Neural crest cell (in vitro differentiated cells): ENCODE measurements at regions not wholly inside any gene's neighbourhood (a gene's known extent, or its start where the extent isn't known, plus 50 kb on each side); places are given as distances from the start of the nearest gene placed in this dataset.
A peak's percentile ranks its signal among the peaks of the same experiment; 100 is the strongest.

Experiments
- DNase-seq: peaks from one replicate; pipeline ENCODE4 v3.0.0; 2021; ENCODE audit warnings: low read depth, mixed read lengths, low spot score
- H3K27ac Mint-ChIP-seq: one replicate; pipeline ENCODE4 v1.8.0; 2021; ENCODE audit warnings: mild to moderate bottlenecking, mixed read lengths; ENCODE audit not compliant: unreplicated experiment
- H3K27me3 Mint-ChIP-seq: 2 replicates; pipeline ENCODE4 v1.8.0; 2021; ENCODE audit warnings: low read depth, mild to moderate bottlenecking, mixed read lengths
- H3K36me3 Mint-ChIP-seq: 2 replicates; pipeline ENCODE4 v1.8.0; 2021; ENCODE audit warnings: low read depth, mild to moderate bottlenecking, mixed read lengths
- H3K4me1 Mint-ChIP-seq: 2 replicates; pipeline ENCODE4 v1.8.0; 2021; ENCODE audit warnings: mixed read lengths
- H3K4me3 Mint-ChIP-seq: one replicate; pipeline ENCODE4 v1.8.0; 2021; ENCODE audit warnings: mild to moderate bottlenecking, mixed read lengths
- H3K9me3 Mint-ChIP-seq: 2 replicates; pipeline ENCODE4 v1.8.0; 2021; ENCODE audit warnings: mixed read lengths
- CTCF ChIP-seq: fragments of 200-600 bp; sonication (generic); conservative IDR thresholded peaks from 2 replicates; pipeline ENCODE4 v1.5.0; 2021; ENCODE audit warnings: antibody characterized with exemption, mild to moderate bottlenecking

DNA sequence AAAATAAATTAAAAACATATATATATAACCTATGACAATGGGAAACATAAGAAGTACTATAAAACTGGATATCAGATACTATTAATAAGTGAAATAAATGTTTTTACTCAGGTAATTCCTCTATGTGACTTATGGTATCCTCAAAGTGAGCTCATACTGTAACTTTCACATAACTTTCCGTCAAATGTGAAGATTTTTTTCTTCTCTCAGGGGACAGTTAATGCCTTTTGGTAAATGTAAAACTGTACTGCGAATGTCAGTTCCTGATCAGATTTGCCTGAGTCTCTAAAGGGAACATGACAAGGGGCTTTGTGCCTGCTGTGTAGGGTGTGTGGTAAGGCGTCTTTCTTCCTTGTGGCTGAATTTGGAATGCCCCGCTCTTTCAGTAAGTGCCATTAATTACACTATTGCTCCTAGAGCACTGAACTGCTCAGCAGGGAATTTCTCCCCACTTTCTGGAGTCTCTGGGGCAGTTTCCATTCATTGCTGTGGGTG lies 271.8 kb downstream of the PRL start:
- Mint-ChIP-seq H3K36me3 (peaks cover 8% of the 10 kb centered on the region), H3K4me3 (peak overlapping the region; percentile 56), H3K27me3 (no peaks in the 10 kb centered on the region), H3K4me1 (peaks cover 49% of the 10 kb centered on the region), H3K9me3 (peaks cover 4% of the 10 kb centered on the region), H3K27ac (peak overlapping the region; percentile 88)
- no peak for TF ChIP-seq CTCF
- DNase-seq = no peak

DNA sequence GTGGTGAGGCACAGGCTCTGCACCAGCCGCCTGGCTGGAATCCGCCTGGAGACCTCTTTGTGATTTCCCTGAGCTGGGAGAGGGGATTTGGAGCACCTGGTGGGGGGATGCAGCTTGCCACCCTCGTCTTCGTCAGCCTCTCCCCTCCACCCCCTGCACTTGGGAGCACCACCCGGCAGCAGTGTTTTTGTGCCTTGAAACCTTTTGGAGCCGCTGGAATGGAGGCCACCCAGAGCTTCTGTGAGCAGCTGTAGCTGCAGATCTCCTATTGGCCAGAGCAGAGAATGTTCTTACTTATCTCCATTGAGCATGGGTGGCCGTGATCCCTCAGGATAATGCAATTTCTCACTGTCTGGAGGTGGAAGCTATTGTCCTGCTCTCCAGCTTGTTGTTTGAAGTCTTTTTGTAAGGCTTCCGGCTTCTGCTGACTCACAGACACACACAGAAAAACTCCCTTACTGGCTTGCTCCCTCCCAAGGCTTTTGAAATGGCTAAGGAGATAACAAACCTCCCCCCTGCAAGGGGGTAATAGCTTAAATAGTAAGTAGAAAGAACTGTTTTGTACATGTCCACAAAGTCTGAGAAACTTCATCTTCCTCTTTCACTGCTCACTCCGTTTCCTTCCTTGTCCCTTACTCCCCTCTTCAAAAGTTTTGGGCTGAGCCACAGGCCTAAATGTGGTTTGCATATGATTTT lies 271.2 kb downstream of the PRL start:
- Mint-ChIP-seq H3K4me3 (peak overlapping the region; percentile 56), H3K27me3 (no peaks in the 10 kb centered on the region), H3K4me1 (peaks cover 49% of the 10 kb centered on the region), H3K27ac (peak overlapping the region; percentile 88), H3K9me3 (peaks cover 4% of the 10 kb centered on the region), H3K36me3 (peaks cover 8% of the 10 kb centered on the region)
- no peak for TF ChIP-seq CTCF
- peak; percentile 11 for DNase-seq

DNA sequence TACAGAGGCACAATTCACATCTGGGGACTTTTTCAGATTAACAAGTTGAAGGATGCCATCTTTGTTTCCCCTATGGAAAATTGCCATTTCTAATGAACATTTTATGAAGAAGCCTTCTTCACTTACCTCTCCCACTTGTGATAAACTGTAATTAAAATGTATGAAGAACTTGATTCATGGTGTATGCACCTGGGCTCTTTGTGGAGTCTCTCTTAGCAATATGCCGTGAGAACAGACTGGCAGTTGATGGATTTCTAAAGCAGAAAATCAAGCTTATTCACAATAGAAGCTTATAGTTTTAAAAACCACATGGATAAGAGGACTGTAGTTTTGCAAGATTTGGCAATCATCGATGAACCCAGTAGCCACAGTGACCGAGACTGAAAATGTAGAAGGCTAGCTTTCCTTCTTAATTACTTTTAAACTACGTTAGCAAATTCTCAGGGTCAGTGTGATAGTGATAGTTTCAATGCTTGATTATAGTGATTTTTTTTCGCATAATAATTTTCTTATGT lies 270.6 kb downstream of the PRL start:
- TF ChIP-seq CTCF = no peak
- H3K36me3 Mint-ChIP-seq = peaks cover 8% of the 10 kb centered on the region
- H3K4me1 Mint-ChIP-seq = peaks cover 49% of the 10 kb centered on the region
- DNase-seq = no peak
- peaks cover 4% of the 10 kb centered on the region for H3K9me3 Mint-ChIP-seq
- no peaks in the 10 kb centered on the region for H3K27me3 Mint-ChIP-seq
- peak overlapping the region; percentile 56 for H3K4me3 Mint-ChIP-seq
- H3K27ac Mint-ChIP-seq = peak overlapping the region; percentile 23

- no peak for TF ChIP-seq CTCF
- H3K9me3 Mint-ChIP-seq = peaks cover 4% of the 10 kb centered on the region
- H3K4me1 Mint-ChIP-seq = peaks cover 49% of the 10 kb centered on the region
- H3K27me3 Mint-ChIP-seq = no peaks in the 10 kb centered on the region
- H3K36me3 Mint-ChIP-seq = peaks cover 5% of the 10 kb centered on the region
- H3K4me3 Mint-ChIP-seq = peak overlapping the region; percentile 8
- no peak overlapping the region for H3K27ac Mint-ChIP-seq
- no peak for DNase-seq
These were observed 269.7 kb downstream of the PRL start for GRCh38 chr6:22027040-22027725.

- no peaks in the 10 kb centered on the region for H3K36me3 Mint-ChIP-seq
- peak overlapping the region; percentile 53 for H3K27ac Mint-ChIP-seq
- no peaks in the 10 kb centered on the region for H3K9me3 Mint-ChIP-seq
- no peak for TF ChIP-seq CTCF
- no peaks in the 10 kb centered on the region for H3K27me3 Mint-ChIP-seq
- DNase-seq = no peak
- peaks cover 47% of the 10 kb centered on the region for H3K4me1 Mint-ChIP-seq
- no peak overlapping the region for H3K4me3 Mint-ChIP-seq
These were observed 268.3 kb downstream of the PRL start for GRCh38 chr6:22028403-22029090.
